DND-41 (cell line): ENCODE measurements at regions not wholly inside any gene's neighbourhood (a gene's known extent, or its start where the extent isn't known, plus 50 kb on each side); places are given as distances from the start of the nearest gene placed in this dataset.

Experiments used
- ATAC-seq: fragments of 200-7000 bp; cut with Tn5 transposase; 3 replicates; pipeline ENCODE4 v1.9.1; 2021; ENCODE audit warnings: low read depth; ENCODE audit not compliant: insufficient read depth
- DNase-seq: peaks from one replicate; pipeline ENCODE4 v3.0.0-alpha.2; 2020
- H2AFZ ChIP-seq: 2 replicates; pipeline ENCODE4 v1.6.0; 2012; ENCODE audit warnings: low read depth, low read length
- H3K27ac ChIP-seq: 2 replicates; pipeline ENCODE4 v1.5.1; 2012; ENCODE audit warnings: low read length, inconsistent platforms
- H3K27me3 ChIP-seq: fragments of 200-600 bp; sonication (generic); 2 replicates; pipeline ENCODE4 v1.6.0; 2012; ENCODE audit warnings: low read length, mild to moderate bottlenecking, inconsistent platforms; ENCODE audit not compliant: insufficient read depth, poor library complexity
- H3K36me3 ChIP-seq: 2 replicates; pipeline ENCODE4 v1.5.1; 2012; ENCODE audit warnings: low read length, inconsistent platforms; ENCODE audit not compliant: insufficient read depth
- H3K4me1 ChIP-seq: 2 replicates; pipeline ENCODE4 v1.5.1; 2012; ENCODE audit warnings: mild to moderate bottlenecking, low read length; ENCODE audit not compliant: insufficient read depth
- H3K4me2 ChIP-seq: 2 replicates; pipeline ENCODE4 v1.6.0; 2012; ENCODE audit warnings: mild to moderate bottlenecking, moderate library complexity, low read length, inconsistent platforms; ENCODE audit not compliant: insufficient read depth
- H3K4me3 ChIP-seq, 2 experiments: fragments of 200-600 bp in 1 of 2; shearing (Covaris generic) in 1 of 2; 2 replicates each; pipeline ENCODE4 v1.5.1; 2012 to 2016; ENCODE audit warnings: inconsistent platforms in 2 of 2, low read length in 2 of 2, mild to moderate bottlenecking in 2 of 2, low read depth in 1 of 2, moderate library complexity in 1 of 2
- H3K79me2 ChIP-seq: 2 replicates; pipeline ENCODE4 v1.6.0; 2012; ENCODE audit warnings: low read length, inconsistent platforms; ENCODE audit not compliant: insufficient read depth
- H3K9ac ChIP-seq: 2 replicates; pipeline ENCODE4 v1.6.0; 2012; ENCODE audit warnings: low read depth, mild to moderate bottlenecking, inconsistent platforms, low read length, moderate library complexity
- H3K9me3 ChIP-seq: 2 replicates; pipeline ENCODE4 v1.5.1; 2012; ENCODE audit warnings: low read length, moderate library complexity, mild to moderate bottlenecking, inconsistent platforms; ENCODE audit not compliant: insufficient read depth, severe bottlenecking
- H4K20me1 ChIP-seq: 2 replicates; pipeline ENCODE4 v1.6.0; 2012; ENCODE audit warnings: low read length; ENCODE audit not compliant: insufficient read depth
- CTCF ChIP-seq: IDR thresholded peaks from 2 replicates; pipeline ENCODE4 v1.5.1; 2012; ENCODE audit warnings: borderline replicate concordance, low read length, moderate library complexity, mild to moderate bottlenecking; ENCODE audit not compliant: poor library complexity, severe bottlenecking; ENCODE audit errors: extremely low read depth
- EZH2 ChIP-seq: IDR thresholded peaks from 3 replicates; pipeline ENCODE4 v1.6.1; 2012; ENCODE audit warnings: borderline replicate concordance, low read depth, mild to moderate bottlenecking, moderate library complexity, low read length, inconsistent platforms; ENCODE audit not compliant: severe bottlenecking

- Histone ChIP-seq H3K36me3 (no peaks in the 10 kb centered on the region), H2AFZ (no peak overlapping the region), H3K9me3 (no peaks in the 10 kb centered on the region), H4K20me1 (no peaks in the 10 kb centered on the region), H3K79me2 (no peaks in the 10 kb centered on the region), H3K4me1 (no peaks in the 10 kb centered on the region), H3K27me3 (peaks cover 3% of the 10 kb centered on the region), H3K4me2 (no peak overlapping the region), H3K27ac (no peak overlapping the region), H3K4me3 (no peak overlapping the region), H3K9ac (no peak overlapping the region)
- TF ChIP-seq CTCF (no peak), EZH2 (no peak)
- no peak for DNase-seq
- no peak for ATAC-seq
These were observed 161.7 kb downstream of the INSIG2 start for GRCh38 chr2:118250001-118250400.

- no peak for DNase-seq
- no peak overlapping the region for H3K4me2 ChIP-seq
- no peak overlapping the region for H3K9ac ChIP-seq
These were observed 161.3 kb downstream of the INSIG2 start for GRCh38 chr2:118249531-118249930.

GRCh38 chr2:118246726-118247125 is 158.5 kb downstream of the INSIG2 start:
- H4K20me1 ChIP-seq = no peaks in the 10 kb centered on the region
- H2AFZ ChIP-seq = no peak overlapping the region
- no peaks in the 10 kb centered on the region for H3K9me3 ChIP-seq
- no peak for ATAC-seq
- H3K4me2 ChIP-seq = no peak overlapping the region
- no peaks in the 10 kb centered on the region for H3K4me1 ChIP-seq
- peaks cover 3% of the 10 kb centered on the region for H3K27me3 ChIP-seq
- H3K27ac ChIP-seq = no peak overlapping the region
- H3K9ac ChIP-seq = no peak overlapping the region
- H3K79me2 ChIP-seq = no peaks in the 10 kb centered on the region
- no peaks in the 10 kb centered on the region for H3K36me3 ChIP-seq
- no peak overlapping the region for H3K4me3 ChIP-seq
- no peak for DNase-seq
- TF ChIP-seq EZH2 = no peak
- TF ChIP-seq CTCF = no peak

More at GRCh38 chr2:118249531-118249930, 161.3 kb downstream of the INSIG2 start:
- Histone ChIP-seq H4K20me1 (no peaks in the 10 kb centered on the region), H3K4me3 (no peak overlapping the region), H3K4me1 (no peaks in the 10 kb centered on the region), H3K27ac (no peak overlapping the region), H3K9me3 (no peaks in the 10 kb centered on the region), H2AFZ (no peak overlapping the region), H3K36me3 (no peaks in the 10 kb centered on the region), H3K79me2 (no peaks in the 10 kb centered on the region), H3K27me3 (peaks cover 3% of the 10 kb centered on the region)
- ATAC-seq = no peak
- TF ChIP-seq EZH2 (no peak), CTCF (no peak)

- H3K4me3 ChIP-seq = no peak overlapping the region
- H3K27me3 ChIP-seq = peaks cover 3% of the 10 kb centered on the region
- H3K4me1 ChIP-seq = no peaks in the 10 kb centered on the region
- H3K4me2 ChIP-seq = no peak overlapping the region
- DNase-seq (no peak), ATAC-seq (no peak)
- no peaks in the 10 kb centered on the region for H3K79me2 ChIP-seq
- no peaks in the 10 kb centered on the region for H3K9me3 ChIP-seq
- H4K20me1 ChIP-seq = no peaks in the 10 kb centered on the region
- H2AFZ ChIP-seq = no peak overlapping the region
- no peak overlapping the region for H3K9ac ChIP-seq
- TF ChIP-seq EZH2 (no peak), CTCF (no peak)
- H3K27ac ChIP-seq = no peak overlapping the region
- H3K36me3 ChIP-seq = no peaks in the 10 kb centered on the region
These were observed 157.8 kb downstream of the INSIG2 start for GRCh38 chr2:118246079-118246478.
